GM18519 (cell line): ENCODE measurements at regions not wholly inside any gene's neighbourhood (a gene's known extent, or its start where the extent isn't known, plus 50 kb on each side); places are given as distances from the start of the nearest gene placed in this dataset.

ENCODE experiments used
- ATAC-seq: cut with Tn5 transposase; IDR thresholded peaks from one replicate; pipeline ENCODE4 v1.9.1; 2021; ENCODE audit warnings: mild to moderate bottlenecking, moderate library complexity; ENCODE audit not compliant: unreplicated experiment, low FRiP score

- ATAC-seq: no peak
Measured at GRCh38 chr5:17882760-17883488, 248.7 kb downstream of the TAF11L14 start.

- ATAC-seq: no peak
Measured at GRCh38 chr5:17888155-17888554, 253.9 kb downstream of the TAF11L14 start.

- no peak for ATAC-seq
Measured at GRCh38 chr5:17890501-17890900, 256.2 kb downstream of the TAF11L14 start.

GRCh38 chr5:17891881-17892280 is 257.6 kb downstream of the TAF11L14 start:
- no peak for ATAC-seq

- ATAC-seq: no peak
Measured at GRCh38 chr5:17893026-17893635, 258.9 kb downstream of the TAF11L14 start.

GRCh38 chr5:17895288-17896033 is 261.2 kb downstream of the TAF11L14 start:
- no peak for ATAC-seq

GRCh38 chr5:17896605-17897004 is 262.3 kb downstream of the TAF11L14 start:
- no peak for ATAC-seq

- ATAC-seq: no peak
Measured at GRCh38 chr5:17897776-17898175, 263.5 kb downstream of the TAF11L14 start.

- no peak for ATAC-seq
Measured at GRCh38 chr5:17898766-17899165, 264.5 kb downstream of the TAF11L14 start.

- no peak for ATAC-seq
Measured at GRCh38 chr5:17907094-17907493, 272.8 kb downstream of the TAF11L14 start.

GRCh38 chr5:17910318-17910717 is 276.1 kb downstream of the TAF11L14 start:
- ATAC-seq: peak; percentile 57

- ATAC-seq: no peak
Measured at GRCh38 chr5:17912794-17913193, 278.5 kb downstream of the TAF11L14 start.

- no peak for ATAC-seq
Measured at GRCh38 chr5:17916446-17916845, 282.2 kb downstream of the TAF11L14 start.

- ATAC-seq: no peak
Measured at GRCh38 chr5:17917465-17917864, 283.2 kb downstream of the TAF11L14 start.

- no peak for ATAC-seq
Measured at GRCh38 chr5:17918373-17919104, 284.3 kb downstream of the TAF11L14 start.

- no peak for ATAC-seq
Measured at GRCh38 chr5:17925276-17925675, 291.0 kb downstream of the TAF11L14 start.

- ATAC-seq: no peak
Measured at GRCh38 chr5:17928581-17928981, 294.3 kb downstream of the TAF11L14 start.

- ATAC-seq: no peak
Measured at GRCh38 chr5:17929171-17929570, 294.9 kb downstream of the TAF11L14 start.

GRCh38 chr5:17930346-17930745 is 296.1 kb downstream of the TAF11L14 start:
- no peak for ATAC-seq

- no peak for ATAC-seq
Measured at GRCh38 chr5:17944046-17944445, 309.8 kb downstream of the TAF11L14 start.

GRCh38 chr5:17947029-17947428 is 312.8 kb downstream of the TAF11L14 start:
- ATAC-seq: no peak
